LNCaP clone FGC (cell line): ENCODE measurements at regions not wholly inside any gene's neighbourhood (a gene's known extent, or its start where the extent isn't known, plus 50 kb on each side); places are given as distances from the start of the nearest gene placed in this dataset.

ENCODE experiments used
- DNase-seq: peaks from one replicate; pipeline ENCODE4 v3.0.0-alpha.2; 2011; ENCODE audit warnings: low read depth
- H3K4me3 ChIP-seq: 2 replicates; pipeline ENCODE4 v1.5.1; 2011; ENCODE audit warnings: mild to moderate bottlenecking, low read depth, low read length, control low read depth
- TF ChIP-seq, protein P1 (sequence below): IDR thresholded peaks from 2 replicates; pipeline ENCODE4 v1.5.1; 2012; ENCODE audit warnings: mild to moderate bottlenecking; ENCODE audit not compliant: control insufficient read depth, insufficient read depth; ENCODE audit errors: extremely low read depth

DNA sequence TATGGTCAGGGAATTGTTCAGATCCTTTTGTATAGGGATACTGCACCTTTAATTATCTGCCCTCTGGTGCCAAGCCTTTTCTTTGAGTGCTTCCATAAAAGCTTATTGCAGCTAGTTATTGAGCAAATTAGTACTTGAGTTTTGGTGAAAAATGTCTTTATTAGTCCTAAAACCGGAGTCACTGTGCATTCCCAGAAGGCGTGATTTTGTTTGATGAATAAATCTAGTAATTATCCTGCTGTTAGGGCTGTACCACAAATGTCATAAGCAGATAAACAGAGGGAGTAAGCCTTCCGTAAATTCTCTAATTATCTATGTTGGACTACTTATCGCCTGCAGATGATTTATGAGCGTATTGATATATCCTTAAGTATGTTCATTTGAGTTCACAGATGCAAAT is 620.7 kb upstream of the ARRDC3 start:
- TF ChIP-seq, protein P1, sequence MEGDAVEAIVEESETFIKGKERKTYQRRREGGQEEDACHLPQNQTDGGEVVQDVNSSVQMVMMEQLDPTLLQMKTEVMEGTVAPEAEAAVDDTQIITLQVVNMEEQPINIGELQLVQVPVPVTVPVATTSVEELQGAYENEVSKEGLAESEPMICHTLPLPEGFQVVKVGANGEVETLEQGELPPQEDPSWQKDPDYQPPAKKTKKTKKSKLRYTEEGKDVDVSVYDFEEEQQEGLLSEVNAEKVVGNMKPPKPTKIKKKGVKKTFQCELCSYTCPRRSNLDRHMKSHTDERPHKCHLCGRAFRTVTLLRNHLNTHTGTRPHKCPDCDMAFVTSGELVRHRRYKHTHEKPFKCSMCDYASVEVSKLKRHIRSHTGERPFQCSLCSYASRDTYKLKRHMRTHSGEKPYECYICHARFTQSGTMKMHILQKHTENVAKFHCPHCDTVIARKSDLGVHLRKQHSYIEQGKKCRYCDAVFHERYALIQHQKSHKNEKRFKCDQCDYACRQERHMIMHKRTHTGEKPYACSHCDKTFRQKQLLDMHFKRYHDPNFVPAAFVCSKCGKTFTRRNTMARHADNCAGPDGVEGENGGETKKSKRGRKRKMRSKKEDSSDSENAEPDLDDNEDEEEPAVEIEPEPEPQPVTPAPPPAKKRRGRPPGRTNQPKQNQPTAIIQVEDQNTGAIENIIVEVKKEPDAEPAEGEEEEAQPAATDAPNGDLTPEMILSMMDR: no peak
- no peak for DNase-seq
- no peak overlapping the region for H3K4me3 ChIP-seq

DNA sequence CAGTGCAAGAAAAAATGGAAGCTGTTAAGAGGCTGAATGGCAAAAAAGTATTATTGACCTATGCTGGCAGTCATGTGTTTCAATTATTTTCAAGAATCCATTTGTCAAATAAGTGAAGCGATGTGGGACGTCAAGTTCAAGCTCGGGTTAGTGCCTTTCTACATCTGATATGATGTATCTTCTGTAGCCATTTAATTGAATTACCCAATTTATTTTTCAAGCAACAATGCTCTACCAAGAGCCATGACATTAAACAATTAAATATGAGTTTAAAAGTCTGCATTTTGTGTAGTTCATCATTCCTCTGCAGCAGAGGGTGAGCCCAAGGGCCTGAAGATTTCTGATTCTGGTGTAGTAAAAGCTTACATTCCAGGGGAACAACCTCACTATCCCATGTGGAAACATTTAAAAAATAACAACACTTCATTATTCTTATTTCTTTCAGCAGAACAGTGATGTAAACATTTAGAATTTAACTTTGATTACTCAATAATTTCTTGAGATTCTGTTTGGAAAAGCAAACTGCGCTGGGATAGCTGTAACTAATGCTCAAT is 619.7 kb upstream of the ARRDC3 start:
- no peak for DNase-seq
- TF ChIP-seq, protein P1: no peak
- H3K4me3 ChIP-seq: no peak overlapping the region

DNA sequence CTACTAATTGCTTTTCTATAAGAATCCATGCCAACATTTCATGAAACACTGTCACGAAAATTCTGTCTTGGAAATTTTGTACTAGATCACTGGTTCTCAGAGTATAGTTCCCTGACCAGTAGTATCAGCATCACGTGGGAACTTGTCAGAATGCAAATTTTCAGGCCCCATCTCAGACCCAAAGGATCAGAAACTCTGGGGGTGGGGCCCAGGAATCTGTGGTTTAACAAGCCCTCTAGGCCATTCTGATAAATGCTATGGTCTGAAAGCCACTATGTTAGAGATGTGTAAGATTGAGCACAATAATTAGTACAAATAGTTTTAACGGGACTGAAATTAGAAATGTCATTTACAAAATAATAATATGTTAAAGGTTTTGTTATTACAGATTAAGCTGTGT is 615.7 kb upstream of the ARRDC3 start:
- TF ChIP-seq, protein P1: no peak
- DNase-seq: no peak
- no peak overlapping the region for H3K4me3 ChIP-seq

DNA sequence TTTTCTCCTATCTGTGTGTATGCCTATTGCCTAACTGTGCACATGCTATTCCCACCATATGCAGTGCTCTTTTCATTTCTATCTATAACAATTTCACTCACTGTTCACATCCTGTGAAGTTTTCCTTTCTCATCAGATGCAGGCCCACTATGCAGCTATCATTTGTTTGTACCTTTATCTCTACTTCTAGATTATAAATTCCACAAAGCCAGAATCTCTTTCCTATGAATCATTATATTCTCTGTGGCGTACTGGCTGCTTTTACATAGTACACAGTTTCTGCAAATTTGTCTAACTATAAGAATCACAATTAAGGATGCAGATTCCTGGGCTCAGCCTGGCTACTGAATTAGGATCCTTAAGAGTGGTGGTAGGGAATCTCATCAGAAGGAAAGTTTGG is 600.8 kb upstream of the ARRDC3 start:
- TF ChIP-seq, protein P1: no peak
- no peak for DNase-seq
- H3K4me3 ChIP-seq: no peak overlapping the region

DNA sequence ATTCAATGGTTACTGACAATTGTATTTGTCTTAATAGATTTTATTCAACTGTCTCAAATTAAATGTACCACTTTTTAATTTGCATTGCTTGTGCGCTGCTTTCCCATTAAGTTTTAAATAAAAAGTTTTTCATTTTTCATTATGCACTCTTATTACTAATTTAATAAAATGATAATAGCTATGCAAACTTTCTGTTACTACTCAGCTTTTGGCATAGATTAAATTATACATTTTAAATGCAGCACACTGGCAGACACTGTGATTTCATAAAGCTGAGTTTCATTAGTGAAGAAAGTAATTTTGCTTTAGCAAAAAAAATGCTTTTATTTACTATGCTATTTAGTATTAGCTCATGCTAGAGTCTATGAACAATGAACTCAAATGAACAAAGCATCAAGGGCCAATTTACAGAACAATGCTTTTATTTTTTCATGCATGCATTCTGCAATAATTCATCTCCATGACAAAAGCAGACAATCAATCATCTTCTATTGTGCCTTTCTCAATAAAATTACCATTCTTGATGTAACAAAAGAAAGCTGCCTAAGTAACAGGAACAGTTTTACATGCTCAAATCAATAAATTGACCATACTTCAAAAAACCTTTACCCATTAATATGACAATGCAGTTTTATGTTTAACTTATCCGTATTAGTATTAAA is 595.2 kb upstream of the ARRDC3 start:
- TF ChIP-seq, protein P1: no peak
- no peak for DNase-seq
- H3K4me3 ChIP-seq: no peak overlapping the region

DNA sequence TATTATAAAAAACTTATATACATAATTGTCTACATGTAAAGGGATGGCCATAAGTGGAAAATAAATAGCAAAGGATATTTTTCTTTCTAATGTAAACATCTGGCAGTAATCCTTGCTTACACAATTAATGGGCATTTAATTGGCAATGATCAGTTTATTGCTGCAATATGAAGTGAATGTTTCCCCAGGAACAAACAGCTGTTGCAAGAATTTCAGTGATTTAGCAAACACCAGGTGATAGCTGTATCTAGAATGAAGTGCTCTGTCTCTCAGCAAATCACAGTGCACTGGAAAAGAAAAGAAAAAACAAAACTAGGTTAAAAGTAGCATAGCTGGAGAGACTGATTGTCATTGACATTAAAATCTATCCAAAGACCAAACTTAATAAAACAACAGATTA is 594.5 kb upstream of the ARRDC3 start:
- H3K4me3 ChIP-seq: no peak overlapping the region
- peak; percentile 19 for DNase-seq
- TF ChIP-seq, protein P1: no peak

DNA sequence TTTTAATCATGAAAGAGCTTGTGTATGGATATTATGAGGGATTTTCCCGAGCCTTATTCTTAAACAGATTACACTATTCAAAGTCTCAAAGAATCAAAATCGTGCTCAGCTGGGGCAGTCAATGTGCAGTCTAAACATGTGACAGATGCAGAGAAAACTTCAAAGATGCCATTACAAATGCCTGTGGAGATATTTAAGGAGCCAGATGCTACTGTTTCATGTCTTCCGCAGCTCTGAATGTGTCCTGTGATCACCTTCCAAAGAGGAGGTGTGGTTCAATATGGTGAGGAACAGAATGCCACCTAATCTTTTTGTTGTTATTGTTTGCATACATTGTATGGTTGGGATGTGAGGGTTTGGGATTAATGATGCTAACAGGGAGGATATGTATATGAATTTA is 593.3 kb upstream of the ARRDC3 start:
- TF ChIP-seq, protein P1: no peak
- DNase-seq: no peak
- no peak overlapping the region for H3K4me3 ChIP-seq
